ENCODE measurements at regions not wholly inside any gene's neighbourhood (a gene's known extent, or its start where the extent isn't known, plus 50 kb on each side); places are given as distances from the start of the nearest gene placed in this dataset.

- no peak for TF ChIP-seq CTCF (conservative IDR thresholded peaks at IDR 0.05; ENCODE audit: low read length)
- no peak for TF ChIP-seq EZH2phosphoT487 (IDR thresholded peaks at IDR 0.05; ENCODE audit: borderline replicate concordance, low read depth, low read length)
Measured at GRCh38 chr9:13932528-13933267, 381.2 kb downstream of the NFIB start.

Measured in OCI-LY7 (cell line).